ENCODE measurements at regions not wholly inside any gene's neighbourhood (a gene's known extent, or its start where the extent isn't known, plus 50 kb on each side); places are given as distances from the start of the nearest gene placed in this dataset.

GRCh38 chr3:94307588-94307987 lies 244.7 kb downstream of the NSUN3 start:
- H3K79me2 ChIP-seq (ENCODE audit: insufficient read depth, low read length): no peaks in the 10 kb centered on the region
- TF ChIP-seq, protein P1, sequence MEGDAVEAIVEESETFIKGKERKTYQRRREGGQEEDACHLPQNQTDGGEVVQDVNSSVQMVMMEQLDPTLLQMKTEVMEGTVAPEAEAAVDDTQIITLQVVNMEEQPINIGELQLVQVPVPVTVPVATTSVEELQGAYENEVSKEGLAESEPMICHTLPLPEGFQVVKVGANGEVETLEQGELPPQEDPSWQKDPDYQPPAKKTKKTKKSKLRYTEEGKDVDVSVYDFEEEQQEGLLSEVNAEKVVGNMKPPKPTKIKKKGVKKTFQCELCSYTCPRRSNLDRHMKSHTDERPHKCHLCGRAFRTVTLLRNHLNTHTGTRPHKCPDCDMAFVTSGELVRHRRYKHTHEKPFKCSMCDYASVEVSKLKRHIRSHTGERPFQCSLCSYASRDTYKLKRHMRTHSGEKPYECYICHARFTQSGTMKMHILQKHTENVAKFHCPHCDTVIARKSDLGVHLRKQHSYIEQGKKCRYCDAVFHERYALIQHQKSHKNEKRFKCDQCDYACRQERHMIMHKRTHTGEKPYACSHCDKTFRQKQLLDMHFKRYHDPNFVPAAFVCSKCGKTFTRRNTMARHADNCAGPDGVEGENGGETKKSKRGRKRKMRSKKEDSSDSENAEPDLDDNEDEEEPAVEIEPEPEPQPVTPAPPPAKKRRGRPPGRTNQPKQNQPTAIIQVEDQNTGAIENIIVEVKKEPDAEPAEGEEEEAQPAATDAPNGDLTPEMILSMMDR (IDR thresholded peaks at IDR 0.05; ENCODE audit: borderline replicate concordance, extremely low read depth, low read length, poor library complexity, severe bottlenecking): no peak
- no peak overlapping the region for H3K27ac ChIP-seq (ENCODE audit: low read length)
- H3K36me3 ChIP-seq (ENCODE audit: insufficient read depth, low read length): no peaks in the 10 kb centered on the region
- H3K27me3 ChIP-seq (ENCODE audit: insufficient read depth, low read length, poor library complexity): no peaks in the 10 kb centered on the region
- H3K9ac ChIP-seq (ENCODE audit: low read depth, low read length): no peak overlapping the region
- no peak overlapping the region for H3K4me3 ChIP-seq (ENCODE audit: low read depth in 1 of 2, low read length in 2 of 2)
- H3K4me2 ChIP-seq (ENCODE audit: insufficient read depth, low read length): no peak overlapping the region
- ATAC-seq (ENCODE audit: insufficient read depth, low read depth) (no peak), DNase-seq (no peak)
- no peaks in the 10 kb centered on the region for H4K20me1 ChIP-seq (ENCODE audit: insufficient read depth, low read length)
- H2AFZ ChIP-seq (ENCODE audit: low read depth, low read length): no peak overlapping the region
- H3K4me1 ChIP-seq (ENCODE audit: insufficient read depth, low read length): no peaks in the 10 kb centered on the region
- no peaks in the 10 kb centered on the region for H3K9me3 ChIP-seq (ENCODE audit: insufficient read depth, low read length, severe bottlenecking)

GRCh38 chr3:94308767-94309166 lies 245.9 kb downstream of the NSUN3 start:
- Histone ChIP-seq H3K36me3 (ENCODE audit: insufficient read depth, low read length) (no peaks in the 10 kb centered on the region), H3K4me3 (ENCODE audit: low read depth in 1 of 2, low read length in 2 of 2) (no peak overlapping the region), H3K27ac (ENCODE audit: low read length) (no peak overlapping the region), H3K4me1 (ENCODE audit: insufficient read depth, low read length) (no peaks in the 10 kb centered on the region), H2AFZ (ENCODE audit: low read depth, low read length) (no peak overlapping the region), H3K9me3 (ENCODE audit: insufficient read depth, low read length, severe bottlenecking) (no peaks in the 10 kb centered on the region), H3K27me3 (ENCODE audit: insufficient read depth, low read length, poor library complexity) (no peaks in the 10 kb centered on the region), H3K79me2 (ENCODE audit: insufficient read depth, low read length) (no peaks in the 10 kb centered on the region), H4K20me1 (ENCODE audit: insufficient read depth, low read length) (no peaks in the 10 kb centered on the region), H3K4me2 (ENCODE audit: insufficient read depth, low read length) (no peak overlapping the region), H3K9ac (ENCODE audit: low read depth, low read length) (no peak overlapping the region)
- TF ChIP-seq EZH2 (IDR thresholded peaks at IDR 0.05; ENCODE audit: borderline replicate concordance, low read depth, low read length, severe bottlenecking): no peak
- TF ChIP-seq, protein P1 (IDR thresholded peaks at IDR 0.05; ENCODE audit: borderline replicate concordance, extremely low read depth, low read length, poor library complexity, severe bottlenecking): no peak
- ATAC-seq (ENCODE audit: insufficient read depth, low read depth) (no peak), DNase-seq (no peak)

DNA sequence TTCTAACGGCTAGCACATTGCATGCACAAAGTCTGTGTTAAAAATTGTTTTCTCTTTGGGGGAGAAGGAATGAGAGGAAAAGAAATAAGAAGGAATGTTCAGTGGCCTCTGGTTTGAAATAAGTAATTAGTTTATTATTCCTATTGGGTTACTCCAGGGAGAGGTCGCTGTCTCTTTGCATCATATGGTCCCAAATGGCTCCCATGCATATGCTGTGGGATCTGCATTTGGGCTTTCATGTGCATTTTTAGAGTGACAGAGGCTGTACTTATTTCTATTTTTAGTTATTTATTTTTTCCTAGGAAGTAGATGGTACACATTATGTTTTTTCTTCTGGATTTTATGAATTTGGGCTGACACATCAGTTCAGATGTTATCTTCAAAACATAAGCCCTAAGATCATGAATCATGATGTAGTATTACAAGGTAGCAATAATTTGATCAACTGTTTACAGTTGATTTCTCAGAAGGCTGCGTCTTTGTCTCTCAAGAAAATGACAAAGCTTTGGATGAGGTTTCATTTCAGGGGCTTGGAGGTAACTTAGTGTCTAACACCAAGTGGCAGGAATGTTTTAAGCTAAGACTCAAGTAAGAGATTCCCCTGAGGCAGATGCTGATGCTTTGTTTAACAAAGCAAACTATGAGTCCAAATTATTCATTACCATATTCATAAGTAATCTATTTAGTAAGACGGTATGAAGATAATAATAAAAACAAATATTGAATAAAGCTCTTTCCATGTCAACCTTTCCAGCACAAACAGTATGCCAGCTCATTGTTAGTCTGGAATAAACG lies 247.7 kb downstream of the NSUN3 start:
- H3K79me2 ChIP-seq (ENCODE audit: insufficient read depth, low read length): no peaks in the 10 kb centered on the region
- no peak overlapping the region for H3K4me2 ChIP-seq (ENCODE audit: insufficient read depth, low read length)
- no peaks in the 10 kb centered on the region for H4K20me1 ChIP-seq (ENCODE audit: insufficient read depth, low read length)
- DNase-seq: no peak
- no peak overlapping the region for H2AFZ ChIP-seq (ENCODE audit: low read depth, low read length)
- H3K9me3 ChIP-seq (ENCODE audit: insufficient read depth, low read length, severe bottlenecking): no peaks in the 10 kb centered on the region
- H3K27me3 ChIP-seq (ENCODE audit: insufficient read depth, low read length, poor library complexity): no peaks in the 10 kb centered on the region
- no peak overlapping the region for H3K9ac ChIP-seq (ENCODE audit: low read depth, low read length)
- H3K4me1 ChIP-seq (ENCODE audit: insufficient read depth, low read length): no peaks in the 10 kb centered on the region
- TF ChIP-seq EZH2 (IDR thresholded peaks at IDR 0.05; ENCODE audit: borderline replicate concordance, low read depth, low read length, severe bottlenecking): no peak
- H3K27ac ChIP-seq (ENCODE audit: low read length): no peak overlapping the region
- no peaks in the 10 kb centered on the region for H3K36me3 ChIP-seq (ENCODE audit: insufficient read depth, low read length)
- ATAC-seq (ENCODE audit: insufficient read depth, low read depth): no peak
- H3K4me3 ChIP-seq (ENCODE audit: low read depth in 1 of 2, low read length in 2 of 2): no peak overlapping the region

GRCh38 chr3:94311651-94312050 lies 248.8 kb downstream of the NSUN3 start:
- Histone ChIP-seq H3K36me3 (ENCODE audit: insufficient read depth, low read length) (no peaks in the 10 kb centered on the region), H3K79me2 (ENCODE audit: insufficient read depth, low read length) (no peaks in the 10 kb centered on the region), H3K4me1 (ENCODE audit: insufficient read depth, low read length) (no peaks in the 10 kb centered on the region), H3K4me2 (ENCODE audit: insufficient read depth, low read length) (no peak overlapping the region), H3K27ac (ENCODE audit: low read length) (no peak overlapping the region), H3K27me3 (ENCODE audit: insufficient read depth, low read length, poor library complexity) (no peaks in the 10 kb centered on the region), H3K9me3 (ENCODE audit: insufficient read depth, low read length, severe bottlenecking) (no peaks in the 10 kb centered on the region), H2AFZ (ENCODE audit: low read depth, low read length) (no peak overlapping the region), H3K4me3 (ENCODE audit: low read depth in 1 of 2, low read length in 2 of 2) (no peak overlapping the region), H4K20me1 (ENCODE audit: insufficient read depth, low read length) (no peaks in the 10 kb centered on the region), H3K9ac (ENCODE audit: low read depth, low read length) (no peak overlapping the region)
- ATAC-seq (ENCODE audit: insufficient read depth, low read depth) (no peak), DNase-seq (no peak)
- no peak for TF ChIP-seq EZH2 (IDR thresholded peaks at IDR 0.05; ENCODE audit: borderline replicate concordance, low read depth, low read length, severe bottlenecking)
- TF ChIP-seq, protein P1 (IDR thresholded peaks at IDR 0.05; ENCODE audit: borderline replicate concordance, extremely low read depth, low read length, poor library complexity, severe bottlenecking): no peak

All from DND-41 (cell line).